Neuron (in vitro differentiated cells): ENCODE measurements at regions not wholly inside any gene's neighbourhood (a gene's known extent, or its start where the extent isn't known, plus 50 kb on each side); places are given as distances from the start of the nearest gene placed in this dataset.

Experiments used
- H2AFZ ChIP-seq: one replicate; pipeline ENCODE4 v1.6.1; 2013; ENCODE audit warnings: low read depth, mild to moderate bottlenecking, inconsistent platforms, low read length, moderate library complexity
- H3K27me3 ChIP-seq: one replicate; pipeline ENCODE4 v1.6.1; 2013; ENCODE audit warnings: low read length; ENCODE audit not compliant: insufficient read depth
- H3K36me3 ChIP-seq: one replicate; pipeline ENCODE4 v1.6.1; 2013; ENCODE audit warnings: low read length; ENCODE audit not compliant: insufficient read depth
- H3K4me1 ChIP-seq: one replicate; pipeline ENCODE4 v1.6.1; 2013; ENCODE audit warnings: low read length; ENCODE audit not compliant: insufficient read depth
- H3K4me3 ChIP-seq: 2 replicates; pipeline ENCODE4 v1.5.1; 2013; ENCODE audit warnings: mild to moderate bottlenecking, low read length, moderate library complexity
- H3K9me3 ChIP-seq: one replicate; pipeline ENCODE4 v1.6.1; 2013; ENCODE audit warnings: low read length

GRCh38 chr14:101407328-101407727 is 154.0 kb upstream of the DIO3 start:
- peaks cover 3% of the 10 kb centered on the region for H3K9me3 ChIP-seq
- no peak overlapping the region for H2AFZ ChIP-seq
- H3K36me3 ChIP-seq, result no peaks in the 10 kb centered on the region
- no peaks in the 10 kb centered on the region for H3K27me3 ChIP-seq
- H3K4me3 ChIP-seq, result no peak overlapping the region
- peaks cover 7% of the 10 kb centered on the region for H3K4me1 ChIP-seq

DNA sequence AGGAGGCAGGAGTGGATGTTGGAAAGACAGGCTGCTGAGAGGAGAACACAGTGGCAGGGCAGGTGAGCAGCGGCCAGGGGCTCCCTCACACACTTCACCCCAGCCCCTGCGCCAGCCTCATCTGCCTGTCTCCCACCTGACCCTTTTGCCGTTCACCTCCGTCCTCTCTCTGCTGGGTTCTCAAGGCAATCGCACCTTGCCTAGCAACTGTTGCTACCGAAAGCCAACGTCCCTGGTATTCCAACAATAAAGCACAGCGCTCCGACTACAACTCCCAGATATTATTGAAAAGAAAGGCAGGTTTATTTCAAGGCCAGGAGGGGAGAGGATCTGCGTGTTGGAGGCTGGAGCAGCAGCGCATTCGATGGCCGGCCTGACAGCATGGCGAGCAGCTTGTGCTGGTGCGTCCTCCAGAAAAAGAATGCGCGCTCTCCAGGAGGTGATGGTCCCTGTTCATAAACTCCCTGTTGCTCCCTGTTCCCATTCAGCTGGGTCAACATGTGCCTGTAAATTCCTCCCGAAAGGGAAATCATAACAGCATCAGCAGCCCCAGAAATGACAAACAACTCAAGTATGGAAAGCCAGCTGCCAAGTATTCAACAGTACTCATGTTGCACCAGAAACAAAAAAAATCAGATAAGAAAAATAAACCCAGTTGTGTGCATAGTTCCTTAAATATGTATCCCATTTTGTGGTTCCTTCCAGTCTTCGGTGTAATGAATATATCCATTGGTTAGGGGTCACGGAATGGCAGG is 153.0 kb upstream of the DIO3 start:
- no peaks in the 10 kb centered on the region for H3K27me3 ChIP-seq
- peaks cover 7% of the 10 kb centered on the region for H3K4me1 ChIP-seq
- no peaks in the 10 kb centered on the region for H3K36me3 ChIP-seq
- peaks cover 3% of the 10 kb centered on the region for H3K9me3 ChIP-seq
- H2AFZ ChIP-seq, result no peak overlapping the region
- H3K4me3 ChIP-seq, result no peak overlapping the region

GRCh38 chr14:101409006-101409543 is 152.2 kb upstream of the DIO3 start:
- Histone ChIP-seq H3K36me3 (no peaks in the 10 kb centered on the region), H3K4me3 (no peak overlapping the region), H3K27me3 (no peaks in the 10 kb centered on the region), H3K9me3 (peaks cover 3% of the 10 kb centered on the region), H3K4me1 (peaks cover 7% of the 10 kb centered on the region), H2AFZ (no peak overlapping the region)

DNA sequence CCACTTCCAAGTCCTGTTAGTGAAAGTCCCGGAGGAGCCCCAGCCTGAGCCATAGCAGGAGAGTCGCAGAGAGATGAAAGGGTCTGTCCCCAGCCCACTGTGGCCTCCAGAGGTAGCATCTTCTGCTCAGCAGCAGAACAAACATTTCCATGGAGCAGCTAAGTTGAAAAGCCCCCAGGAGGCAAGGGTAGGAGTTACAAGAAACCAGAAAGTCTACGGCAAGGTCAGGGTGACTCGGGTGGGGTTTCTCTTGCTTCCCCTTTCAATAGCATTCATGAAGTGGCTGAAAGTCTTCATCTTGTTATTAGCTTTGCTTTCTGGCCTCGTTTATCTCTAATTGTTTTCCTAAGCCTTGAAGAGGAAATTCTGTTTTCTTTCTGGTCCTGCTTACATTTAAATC is 151.2 kb upstream of the DIO3 start:
- no peak overlapping the region for H2AFZ ChIP-seq
- no peaks in the 10 kb centered on the region for H3K36me3 ChIP-seq

GRCh38 chr14:101411151-101411550 is 150.1 kb upstream of the DIO3 start:
- Histone ChIP-seq H3K36me3 (no peaks in the 10 kb centered on the region), H2AFZ (no peak overlapping the region), H3K4me3 (no peak overlapping the region), H3K9me3 (peaks cover 3% of the 10 kb centered on the region), H3K27me3 (no peaks in the 10 kb centered on the region), H3K4me1 (peaks cover 7% of the 10 kb centered on the region)

More for the DNA sequence above, 151.2 kb upstream of the DIO3 start:
- Histone ChIP-seq H3K27me3 (no peaks in the 10 kb centered on the region), H3K9me3 (peaks cover 3% of the 10 kb centered on the region), H3K4me3 (no peak overlapping the region), H3K4me1 (peaks cover 7% of the 10 kb centered on the region)

DNA sequence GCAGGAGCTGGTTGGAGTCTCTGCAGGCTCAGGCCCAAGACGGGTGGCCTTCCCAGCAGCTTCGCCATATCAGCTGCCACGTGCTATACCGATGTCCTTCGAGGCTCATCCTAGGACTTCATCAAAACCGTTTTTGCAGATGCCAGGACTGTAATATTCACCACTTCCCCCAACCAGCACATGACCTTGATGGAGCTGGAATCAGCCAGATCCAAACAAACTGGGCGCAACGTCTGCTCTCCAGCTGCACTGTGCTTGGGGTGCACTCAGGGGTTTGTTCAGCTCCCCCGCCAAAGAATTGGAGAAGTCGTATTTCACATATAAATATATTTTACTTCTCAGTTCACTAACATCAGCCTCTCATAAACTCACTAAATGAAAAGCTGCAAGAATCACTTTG is 149.5 kb upstream of the DIO3 start:
- Histone ChIP-seq H3K36me3 (no peaks in the 10 kb centered on the region), H3K27me3 (no peaks in the 10 kb centered on the region), H3K9me3 (peaks cover 3% of the 10 kb centered on the region), H3K4me1 (peaks cover 7% of the 10 kb centered on the region), H2AFZ (no peak overlapping the region), H3K4me3 (no peak overlapping the region)

DNA sequence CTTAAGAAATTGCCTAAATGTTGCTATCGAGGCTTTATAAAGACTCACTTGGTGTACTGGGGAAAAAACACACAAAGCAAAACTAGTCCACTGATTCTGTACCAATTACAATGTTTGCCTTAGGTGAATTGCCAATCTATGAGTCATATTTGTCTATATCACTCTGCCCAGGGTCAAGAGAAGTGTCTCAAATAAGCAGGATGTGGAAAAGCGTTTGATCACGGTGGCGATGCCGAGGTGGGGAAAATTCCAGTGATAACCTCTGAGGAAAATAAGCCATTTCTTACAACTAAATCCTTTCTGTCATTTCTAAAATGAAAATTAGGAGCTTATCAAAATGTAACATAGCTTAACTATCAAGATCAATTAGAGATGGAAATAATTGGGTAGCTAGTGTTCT is 148.6 kb upstream of the DIO3 start:
- Histone ChIP-seq H3K4me3 (no peak overlapping the region), H3K36me3 (no peaks in the 10 kb centered on the region), H3K27me3 (no peaks in the 10 kb centered on the region), H3K9me3 (no peaks in the 10 kb centered on the region), H3K4me1 (peaks cover 7% of the 10 kb centered on the region), H2AFZ (no peak overlapping the region)

- Histone ChIP-seq H3K4me1 (no peaks in the 10 kb centered on the region), H2AFZ (no peak overlapping the region), H3K27me3 (no peaks in the 10 kb centered on the region), H3K9me3 (no peaks in the 10 kb centered on the region), H3K4me3 (no peak overlapping the region), H3K36me3 (no peaks in the 10 kb centered on the region)
Measured at GRCh38 chr14:101417434-101417833, 143.9 kb upstream of the DIO3 start.

DNA sequence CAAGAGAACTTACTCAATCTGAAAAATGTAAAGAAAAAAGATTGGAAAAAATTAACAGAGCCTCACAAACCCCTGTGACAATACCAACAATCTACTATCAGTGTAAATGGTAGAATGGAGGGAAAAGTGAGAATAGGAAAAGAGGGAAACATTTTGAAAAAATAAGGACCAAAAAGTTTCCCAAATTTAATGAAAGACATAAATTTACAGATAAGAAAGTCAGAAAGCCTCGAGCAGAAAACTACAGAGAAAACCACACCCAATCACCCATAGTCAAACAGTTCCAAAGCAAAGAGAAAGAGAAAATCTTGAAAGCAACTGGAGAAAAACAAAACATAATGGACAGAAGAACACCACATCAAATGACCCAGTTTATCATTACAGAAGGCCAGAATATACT is 142.7 kb upstream of the DIO3 start:
- Histone ChIP-seq H3K36me3 (no peaks in the 10 kb centered on the region), H2AFZ (no peak overlapping the region), H3K4me1 (no peaks in the 10 kb centered on the region), H3K9me3 (no peaks in the 10 kb centered on the region), H3K27me3 (no peaks in the 10 kb centered on the region), H3K4me3 (no peak overlapping the region)

- H3K4me3 ChIP-seq, result no peak overlapping the region
- H2AFZ ChIP-seq, result no peak overlapping the region
- no peaks in the 10 kb centered on the region for H3K27me3 ChIP-seq
- H3K9me3 ChIP-seq, result peaks cover 4% of the 10 kb centered on the region
- no peaks in the 10 kb centered on the region for H3K36me3 ChIP-seq
- H3K4me1 ChIP-seq, result no peaks in the 10 kb centered on the region
Measured at GRCh38 chr14:101426466-101426865, 134.8 kb upstream of the DIO3 start.

GRCh38 chr14:101428409-101428808 is 132.9 kb upstream of the DIO3 start:
- Histone ChIP-seq H3K4me3 (no peak overlapping the region), H3K36me3 (no peaks in the 10 kb centered on the region), H3K27me3 (no peaks in the 10 kb centered on the region), H3K4me1 (no peaks in the 10 kb centered on the region), H2AFZ (no peak overlapping the region), H3K9me3 (peaks cover 4% of the 10 kb centered on the region)

DNA sequence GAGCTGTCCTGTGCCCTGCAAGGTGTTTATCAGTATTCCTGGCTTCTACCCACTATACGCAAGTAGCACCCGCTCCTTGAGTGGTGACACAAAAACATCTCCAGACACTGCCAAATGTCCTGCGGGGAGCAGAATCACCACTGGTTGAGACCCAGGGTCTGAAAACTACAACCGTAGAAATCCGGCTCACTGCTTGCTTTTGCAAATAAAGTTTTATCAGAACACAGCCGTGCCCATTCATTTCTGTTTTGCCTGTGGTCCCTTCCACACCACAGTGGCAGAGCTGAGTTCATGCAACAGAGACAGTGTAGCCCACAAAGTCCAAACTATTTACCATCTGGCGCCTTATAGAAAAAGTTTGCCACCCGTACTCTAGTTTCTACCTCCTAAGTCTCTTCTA is 125.7 kb upstream of the DIO3 start:
- no peaks in the 10 kb centered on the region for H3K9me3 ChIP-seq
- H3K4me3 ChIP-seq, result no peak overlapping the region
- H2AFZ ChIP-seq, result no peak overlapping the region
- no peaks in the 10 kb centered on the region for H3K4me1 ChIP-seq
- no peaks in the 10 kb centered on the region for H3K36me3 ChIP-seq
- no peaks in the 10 kb centered on the region for H3K27me3 ChIP-seq

DNA sequence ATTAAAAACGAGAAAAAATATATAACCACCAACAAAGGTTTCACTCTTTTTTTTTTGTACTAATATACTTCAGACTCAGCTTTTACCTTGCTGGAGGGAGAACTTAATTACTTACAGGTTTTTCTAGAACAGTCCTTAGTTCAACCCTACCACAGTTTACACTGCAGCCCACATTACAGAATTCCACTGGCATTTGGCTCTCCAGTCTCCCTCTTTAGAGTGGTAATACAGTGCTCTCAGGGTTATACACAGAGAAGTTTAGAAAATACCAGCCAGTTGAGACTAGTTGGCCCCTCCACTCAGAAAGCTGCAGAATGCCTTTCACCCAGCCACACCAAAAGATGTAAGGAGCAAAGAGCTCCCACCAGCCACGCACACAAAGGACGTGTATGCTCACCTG is 122.3 kb upstream of the DIO3 start:
- Histone ChIP-seq H3K4me1 (no peaks in the 10 kb centered on the region), H3K4me3 (no peak overlapping the region), H3K9me3 (no peaks in the 10 kb centered on the region), H3K27me3 (no peaks in the 10 kb centered on the region), H2AFZ (no peak overlapping the region), H3K36me3 (no peaks in the 10 kb centered on the region)

DNA sequence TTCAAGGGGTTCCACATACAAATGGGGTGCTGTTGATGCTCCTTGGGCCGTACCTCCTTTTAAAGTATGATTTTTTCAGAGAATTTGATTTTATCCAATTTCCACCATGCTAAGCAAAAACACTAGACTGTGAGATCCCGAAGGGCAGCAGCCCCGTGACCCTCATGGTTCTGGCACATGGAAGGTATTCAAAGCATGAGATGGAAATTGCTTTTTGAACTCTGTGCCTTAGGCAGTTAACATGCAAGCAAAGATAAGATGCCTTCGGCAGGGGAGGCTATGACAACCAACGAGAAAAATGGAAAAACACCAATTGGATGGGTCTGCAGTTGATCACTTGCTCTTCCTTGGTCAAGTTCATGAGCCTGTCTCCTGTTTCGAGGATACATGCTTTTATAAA is 120.8 kb upstream of the DIO3 start:
- Histone ChIP-seq H3K4me1 (no peaks in the 10 kb centered on the region), H3K9me3 (no peaks in the 10 kb centered on the region), H3K36me3 (no peaks in the 10 kb centered on the region), H3K4me3 (no peak overlapping the region), H3K27me3 (no peaks in the 10 kb centered on the region), H2AFZ (no peak overlapping the region)
